Tibial artery (tissue), 4 donors: ENCODE measurements at regions not wholly inside any gene's neighbourhood (a gene's known extent, or its start where the extent isn't known, plus 50 kb on each side); places are given as distances from the start of the nearest gene placed in this dataset.

Source experiments
- DNase-seq, 2 donors: peaks; one replicate each; pipeline ENCODE4 v3.0.0-alpha.2; 2019
- H3K27ac ChIP-seq, 2 donors: fragments of 200-600 bp; sonication (generic) in 1 of 2; 1 replicate in 1 of 2; 2 replicates in 1 of 2; pipeline ENCODE4 v1.5.1; 2018 to 2019; ENCODE audit warnings: mild to moderate bottlenecking in 1 of 2
- H3K27me3 ChIP-seq, 2 donors: fragments of 200-600 bp; sonication (generic) in 1 of 2; one replicate each; pipeline versions ENCODE4 v1.5.1 to v1.6.0; 2016 to 2019
- H3K36me3 ChIP-seq, 3 donors: fragments of 200-600 bp; sonication (generic) in 2 of 3; one replicate each; pipeline ENCODE4 v1.5.1; 2016 to 2019; ENCODE audit warnings: mild to moderate bottlenecking in 2 of 3
- H3K4me1 ChIP-seq, 4 donors: fragments of 200-600 bp; sonication (generic) in 2 of 4; 1 replicate in 3 of 4; 2 replicates in 1 of 4; pipeline ENCODE4 v1.5.1; 2016 to 2019
- H3K4me3 ChIP-seq, 2 donors: fragments of 200-600 bp; sonication (generic) in 1 of 2; 1 replicate in 1 of 2; 2 replicates in 1 of 2; pipeline ENCODE4 v1.5.1; 2018 to 2019; ENCODE audit warnings: mild to moderate bottlenecking in 2 of 2
- H3K9me3 ChIP-seq, 3 donors: fragments of 200-600 bp; sonication (generic) in 1 of 3; one replicate each; pipeline ENCODE4 v1.5.1; 2016 to 2019
- CTCF ChIP-seq, 2 experiments: fragments of 200-600 bp in 1 of 2; fragments of 450-650 bp in 1 of 2; IDR thresholded peaks; one replicate each; pipeline ENCODE4 v1.5.1; 2017 to 2019; ENCODE audit warnings: antibody characterized with exemption in 2 of 2, mild to moderate bottlenecking in 1 of 2, moderate library complexity in 1 of 2
- intact Hi-C: fragments of 100-400 bp; cut with DNase I; formaldehyde crosslinking; loops from one replicate; pipeline ENCODE4 v1.15.0; 2023; ENCODE audit warnings: low total_unique reads

- Histone ChIP-seq H3K9me3 (no peaks in the 10 kb centered on the region), H3K36me3 (no peaks in the 10 kb centered on the region), H3K4me1 (peaks cover 0 to 3% (median 0%) of the 10 kb centered on the region in 4 donors), H3K27me3 (peaks cover 0 to 54% of the 10 kb centered on the region in 2 donors), H3K27ac (no peak overlapping the region), H3K4me3 (no peak overlapping the region)
- intact Hi-C loops: no loop called here
- DNase-seq: no peak
- TF ChIP-seq CTCF (IDR thresholded peaks at IDR 0.05): no peak
Observed at GRCh38 chr9:135242049-135242396, 154.6 kb downstream of the OLFM1 start.

GRCh38 chr9:135242406-135242805 is 154.9 kb downstream of the OLFM1 start:
- Histone ChIP-seq H3K9me3 (no peaks in the 10 kb centered on the region), H3K27ac (no peak overlapping the region), H3K4me3 (no peak overlapping the region), H3K36me3 (no peaks in the 10 kb centered on the region), H3K4me1 (peaks cover 0 to 3% (median 0%) of the 10 kb centered on the region in 4 donors), H3K27me3 (peaks cover 0 to 57% of the 10 kb centered on the region in 2 donors)
- TF ChIP-seq CTCF (IDR thresholded peaks at IDR 0.05): no peak
- DNase-seq: no peak
- intact Hi-C loops: no loop called here

GRCh38 chr9:135243201-135244190 is 156.0 kb downstream of the OLFM1 start:
- Histone ChIP-seq H3K4me1 (peaks cover 0 to 3% (median 0%) of the 10 kb centered on the region in 4 donors), H3K27ac (no peak overlapping the region), H3K4me3 (no peak overlapping the region), H3K9me3 (no peaks in the 10 kb centered on the region), H3K36me3 (no peaks in the 10 kb centered on the region), H3K27me3 (peaks cover 0 to 68% of the 10 kb centered on the region in 2 donors)
- DNase-seq: no peak
- no peak for TF ChIP-seq CTCF (IDR thresholded peaks at IDR 0.05)
- intact Hi-C loops: no loop called here

- peaks cover 0 to 3% (median 0%) of the 10 kb centered on the region in 4 donors for H3K4me1 ChIP-seq
- no peaks in the 10 kb centered on the region for H3K9me3 ChIP-seq
- no peaks in the 10 kb centered on the region for H3K36me3 ChIP-seq
- TF ChIP-seq CTCF (IDR thresholded peaks at IDR 0.05): no peak
- intact Hi-C loops: loop anchor here (5.0 kb wide), 1 partner anchor 1322 kb away; no protein-coding TSS in a partner anchor
- no peak for DNase-seq
- no peak overlapping the region for H3K27ac ChIP-seq
- H3K27me3 ChIP-seq: peaks cover 0 to 72% of the 10 kb centered on the region in 2 donors
- no peak overlapping the region for H3K4me3 ChIP-seq
Observed at GRCh38 chr9:135244271-135245221, 157.1 kb downstream of the OLFM1 start.

GRCh38 chr9:135245482-135246247 is 158.2 kb downstream of the OLFM1 start:
- Histone ChIP-seq H3K4me3 (no peak overlapping the region), H3K27ac (no peak overlapping the region), H3K27me3 (peaks cover 0 to 77% of the 10 kb centered on the region in 2 donors), H3K36me3 (no peaks in the 10 kb centered on the region), H3K9me3 (no peaks in the 10 kb centered on the region), H3K4me1 (peaks cover 0 to 3% (median 0%) of the 10 kb centered on the region in 4 donors)
- intact Hi-C loops: loop anchor here (5.0 kb wide), 1 partner anchor 1323 kb away; no protein-coding TSS in a partner anchor
- no peak for DNase-seq
- no peak for TF ChIP-seq CTCF (IDR thresholded peaks at IDR 0.05)
